Hypothalamus (tissue), 51 donors: ENCODE measurements at regions not wholly inside any gene's neighbourhood (a gene's known extent, or its start where the extent isn't known, plus 50 kb on each side); places are given as distances from the start of the nearest gene placed in this dataset.
"Not testable (repeated sequence)": the region's sequence is repeated elsewhere in the genome, so short reads cannot be mapped to it uniquely, and the experiment has no call there.

Experiments used
- DNase-seq, 51 donors: peaks; one replicate each; lab custom pipeline; 2025; lab: John Stamatoyannopoulos, UW

GRCh38 chr16:22651111-22651817 is 140.6 kb downstream of the NPIPB5 start:
- DNase-seq = not testable (repeated sequence)

GRCh38 chr16:22652463-22652845 is 141.8 kb downstream of the NPIPB5 start:
- DNase-seq = no peak

- no peak for DNase-seq
Measured at GRCh38 chr16:22653876-22654275, 143.2 kb downstream of the NPIPB5 start.

- DNase-seq = not testable (repeated sequence)
Measured at GRCh38 chr16:22656573-22656972, 145.9 kb downstream of the NPIPB5 start.

- DNase-seq = peak in 1 of 51 donors; percentile 46
Measured at GRCh38 chr16:22659933-22660332, 149.2 kb downstream of the NPIPB5 start.

GRCh38 chr16:22660441-22661160 is 149.9 kb downstream of the NPIPB5 start:
- DNase-seq = no peak

GRCh38 chr16:22661161-22661647 is 150.5 kb downstream of the NPIPB5 start:
- no peak for DNase-seq

- not testable (repeated sequence) for DNase-seq
Measured at GRCh38 chr16:22662958-22663357, 151.0 kb upstream of the HS3ST2 start.

GRCh38 chr16:22663389-22664064 is 150.4 kb upstream of the HS3ST2 start:
- no peak for DNase-seq

- DNase-seq = no peak
Measured at GRCh38 chr16:22664132-22664531, 149.8 kb upstream of the HS3ST2 start.

GRCh38 chr16:22664561-22664997 is 149.4 kb upstream of the HS3ST2 start:
- peak in 1 of 51 donors; percentile 22 for DNase-seq

GRCh38 chr16:22665048-22665797 is 148.7 kb upstream of the HS3ST2 start:
- no peak for DNase-seq

- DNase-seq = no peak
Measured at GRCh38 chr16:22665803-22666202, 148.2 kb upstream of the HS3ST2 start.

- DNase-seq = no peak
Measured at GRCh38 chr16:22668318-22668717, 145.6 kb upstream of the HS3ST2 start.

- DNase-seq = no peak
Measured at GRCh38 chr16:22670044-22670536, 143.9 kb upstream of the HS3ST2 start.

GRCh38 chr16:22670551-22671041 is 143.4 kb upstream of the HS3ST2 start:
- peak in 23 of 51 donors; percentile 4 to 61 (median 31) for DNase-seq

GRCh38 chr16:22671301-22672076 is 142.5 kb upstream of the HS3ST2 start:
- DNase-seq = no peak

- peak in 1 of 51 donors; percentile 12 for DNase-seq
Measured at GRCh38 chr16:22672830-22673210, 141.1 kb upstream of the HS3ST2 start.

GRCh38 chr16:22673421-22673831 is 140.5 kb upstream of the HS3ST2 start:
- no peak for DNase-seq
